Ramos (cell line): ENCODE measurements at regions not wholly inside any gene's neighbourhood (a gene's known extent, or its start where the extent isn't known, plus 50 kb on each side); places are given as distances from the start of the nearest gene placed in this dataset.

Experiments
- in situ Hi-C: fragments of 300-500 bp; cut with MboI; formaldehyde crosslinking; loops from one replicate; pipeline ENCODE4 v1.14.3; 2022; ENCODE audit warnings: low sequenced_read_pairs; ENCODE audit not compliant: unreplicated experiment

DNA sequence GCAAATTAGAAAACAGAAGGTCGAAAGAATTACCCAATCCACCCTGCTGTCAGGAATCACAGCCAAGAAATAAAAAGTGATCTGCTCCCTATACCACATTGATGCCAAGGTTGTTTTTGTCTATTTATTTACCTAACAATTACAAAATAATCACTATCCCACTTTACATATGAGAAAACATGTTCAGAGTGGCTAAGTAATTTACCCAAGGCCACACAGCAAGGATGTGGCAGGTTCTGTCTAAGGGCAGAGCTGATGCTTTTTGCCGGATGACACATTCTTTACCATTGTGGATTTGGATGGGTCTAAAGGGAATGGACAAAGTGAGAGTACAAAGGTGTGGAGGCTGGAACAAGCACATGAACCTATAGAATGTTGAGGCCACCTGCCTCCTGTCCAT is 460.7 kb downstream of the INSC start:
- in situ Hi-C loops = no loop called here

DNA sequence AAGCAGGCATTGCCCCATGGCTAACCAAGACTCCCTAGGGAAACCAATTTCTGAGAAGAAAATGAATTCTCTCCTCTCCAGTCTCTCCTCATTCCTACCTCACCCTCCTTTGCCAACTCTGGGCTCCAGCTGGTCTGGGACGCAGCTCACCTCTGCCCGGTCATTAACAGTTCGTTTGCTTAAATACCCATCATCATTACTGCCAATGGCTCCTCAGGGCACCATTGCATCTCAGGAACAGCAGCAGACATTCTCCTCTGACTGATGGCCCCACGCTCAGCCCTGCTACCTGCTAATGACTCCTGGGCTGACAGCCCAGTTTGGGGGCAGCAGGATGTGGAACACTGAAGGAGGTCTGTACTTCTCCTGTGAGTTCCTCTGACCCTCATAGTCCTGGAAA is 462.0 kb downstream of the INSC start:
- in situ Hi-C loops = no loop called here

DNA sequence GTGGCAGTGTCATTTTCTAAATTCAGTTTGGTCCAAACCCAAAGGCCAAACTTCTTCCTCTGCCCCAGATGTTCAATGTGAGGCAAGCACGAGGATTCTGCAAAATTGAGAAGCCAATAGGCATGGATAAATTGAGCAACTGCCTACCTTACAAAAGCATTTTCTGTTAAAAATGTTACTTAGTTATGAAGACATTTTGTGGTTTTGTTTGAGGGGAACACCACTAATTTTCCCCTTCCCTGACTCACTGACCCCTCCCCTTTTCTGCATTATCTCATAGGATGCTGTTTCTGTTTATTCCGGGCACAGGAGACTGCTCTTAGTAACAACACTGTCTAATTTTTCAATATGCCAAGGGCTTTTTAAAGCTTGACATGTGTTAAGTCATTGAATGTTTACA is 462.8 kb downstream of the INSC start:
- in situ Hi-C loops = no loop called here

DNA sequence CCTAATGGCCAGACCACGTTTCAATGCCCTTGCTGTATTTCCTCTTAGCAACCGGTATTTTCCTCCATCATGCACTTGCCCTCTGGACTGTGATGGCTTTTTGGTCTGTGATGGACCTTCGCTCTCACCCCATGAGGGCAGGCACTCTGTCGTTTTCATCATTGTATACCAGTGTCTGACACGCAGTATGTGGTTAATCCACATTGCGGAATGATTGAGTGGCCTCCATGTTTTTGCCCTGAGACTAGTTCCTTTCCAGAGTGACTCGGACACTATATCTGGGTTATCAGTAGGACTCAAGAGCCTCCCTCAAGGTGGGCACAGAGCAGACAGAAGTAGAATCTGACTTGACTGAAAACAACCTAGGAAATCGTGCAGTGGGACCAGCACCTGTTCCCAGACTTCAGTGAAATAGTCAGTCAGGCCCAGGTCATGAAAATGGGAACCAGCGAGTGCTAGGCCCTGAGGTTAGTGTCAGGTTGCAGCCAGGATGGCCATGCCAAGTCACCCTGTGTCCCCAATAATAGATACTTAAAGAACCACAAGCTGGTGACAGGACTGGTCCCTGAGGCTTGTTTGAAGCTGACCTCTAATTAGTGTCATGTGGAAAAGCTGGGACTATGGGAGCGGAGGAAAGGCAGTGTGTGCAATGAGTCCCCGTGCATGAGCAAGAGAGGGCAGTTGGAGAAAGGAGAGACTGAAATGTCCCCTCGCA is 464.7 kb downstream of the INSC start:
- in situ Hi-C loops = no loop called here

DNA sequence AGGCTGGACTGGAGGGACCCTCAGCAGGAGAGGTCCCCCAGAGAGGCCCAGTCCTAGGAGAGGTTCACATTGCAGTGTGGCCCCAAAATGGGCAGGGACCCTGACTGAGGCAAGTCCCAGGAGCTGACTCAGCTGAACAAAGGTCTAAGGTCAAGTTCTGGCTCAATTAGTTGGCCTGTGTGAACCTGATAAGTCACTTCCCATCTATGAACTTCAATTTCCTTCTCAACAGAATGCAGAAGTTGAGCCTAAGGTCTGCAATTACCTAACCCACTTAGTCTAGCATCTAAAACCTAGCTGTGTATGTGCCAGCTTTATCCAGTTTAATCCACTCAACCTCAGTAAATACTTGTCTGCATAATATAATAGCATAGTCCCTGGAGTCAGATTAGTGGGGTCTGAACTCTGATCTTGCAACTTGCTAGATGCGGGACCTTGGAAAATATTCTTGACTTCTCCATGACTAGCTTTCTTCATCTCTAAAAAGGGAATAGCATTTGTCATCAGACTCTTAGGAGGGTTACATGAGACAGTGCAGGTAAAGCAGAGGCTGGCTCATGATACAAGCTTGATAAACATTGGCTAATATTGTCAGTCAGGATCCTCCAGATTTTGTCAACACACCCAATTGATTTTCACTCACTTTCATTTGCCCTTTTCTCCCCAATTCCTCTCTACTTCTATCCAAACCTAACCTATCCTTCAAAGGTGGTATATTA is 465.5 kb downstream of the INSC start:
- in situ Hi-C loops = no loop called here

DNA sequence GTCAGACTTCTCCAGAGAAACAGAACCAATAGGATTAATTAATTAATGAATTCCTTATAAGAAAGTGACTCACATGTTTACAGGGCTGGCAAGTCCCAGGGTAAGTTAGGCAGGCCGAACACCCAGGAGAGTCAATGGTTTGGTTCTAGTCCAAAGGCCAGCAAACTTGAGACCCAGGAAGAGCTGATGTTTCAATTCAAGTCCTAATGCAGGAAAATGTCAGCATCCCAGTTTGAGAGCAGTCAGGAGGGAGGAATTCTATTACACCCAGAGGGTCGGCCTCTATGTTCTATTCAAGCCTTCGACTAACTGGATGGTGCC is 466.0 kb downstream of the INSC start:
- in situ Hi-C loops = no loop called here

DNA sequence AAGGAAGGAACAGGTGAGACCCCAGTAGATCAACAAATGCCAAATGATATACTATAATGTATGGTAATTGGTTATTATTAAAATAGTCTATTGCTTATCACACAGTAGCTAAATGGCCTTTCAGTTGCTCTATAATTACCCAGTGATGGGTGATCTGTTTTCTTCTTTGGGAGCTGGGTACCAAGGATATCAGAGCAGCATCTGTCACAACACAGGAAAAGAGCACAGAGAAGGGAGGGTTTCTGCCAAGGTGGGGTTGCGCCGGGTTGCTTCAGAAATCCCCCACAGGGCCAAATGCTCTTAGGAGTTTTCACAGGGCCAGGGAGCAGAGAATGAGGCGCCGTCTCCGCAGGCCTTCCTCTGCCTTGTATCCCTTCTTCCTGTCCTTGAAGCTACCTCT is 469.4 kb downstream of the INSC start:
- in situ Hi-C loops = no loop called here

DNA sequence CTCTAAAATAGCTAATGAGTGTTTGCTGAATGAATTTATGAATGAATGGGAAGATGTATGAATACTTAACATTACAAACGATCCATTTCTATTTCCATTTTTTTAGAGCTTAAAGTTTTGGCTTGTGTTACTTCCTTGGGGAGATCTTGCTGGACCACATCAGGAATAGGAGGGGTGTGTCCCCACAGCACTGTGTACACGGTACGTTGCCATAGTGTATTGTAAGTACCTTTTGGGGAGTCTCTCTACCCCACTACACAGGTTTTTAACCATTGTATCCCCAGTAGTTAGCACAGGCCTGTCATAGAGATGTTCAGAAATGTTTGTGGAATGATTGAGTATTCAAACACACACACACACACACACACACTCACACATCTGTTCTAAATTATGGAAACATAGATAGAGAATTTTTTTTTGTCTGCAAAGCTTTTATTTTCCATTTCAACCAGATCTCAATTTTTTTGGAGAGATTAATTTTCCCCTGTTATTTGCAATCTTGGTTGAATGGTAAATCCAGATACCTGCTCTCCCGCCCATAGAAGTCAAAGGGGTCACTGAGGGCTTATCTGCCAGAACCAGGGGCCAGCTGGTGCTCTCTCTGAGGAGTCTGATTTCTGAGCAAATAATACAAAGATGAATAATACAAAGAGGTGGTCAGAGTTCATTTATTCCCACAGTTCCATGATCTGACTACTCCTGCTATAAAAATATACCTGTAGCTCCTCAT is 471.0 kb downstream of the INSC start:
- in situ Hi-C loops = no loop called here

DNA sequence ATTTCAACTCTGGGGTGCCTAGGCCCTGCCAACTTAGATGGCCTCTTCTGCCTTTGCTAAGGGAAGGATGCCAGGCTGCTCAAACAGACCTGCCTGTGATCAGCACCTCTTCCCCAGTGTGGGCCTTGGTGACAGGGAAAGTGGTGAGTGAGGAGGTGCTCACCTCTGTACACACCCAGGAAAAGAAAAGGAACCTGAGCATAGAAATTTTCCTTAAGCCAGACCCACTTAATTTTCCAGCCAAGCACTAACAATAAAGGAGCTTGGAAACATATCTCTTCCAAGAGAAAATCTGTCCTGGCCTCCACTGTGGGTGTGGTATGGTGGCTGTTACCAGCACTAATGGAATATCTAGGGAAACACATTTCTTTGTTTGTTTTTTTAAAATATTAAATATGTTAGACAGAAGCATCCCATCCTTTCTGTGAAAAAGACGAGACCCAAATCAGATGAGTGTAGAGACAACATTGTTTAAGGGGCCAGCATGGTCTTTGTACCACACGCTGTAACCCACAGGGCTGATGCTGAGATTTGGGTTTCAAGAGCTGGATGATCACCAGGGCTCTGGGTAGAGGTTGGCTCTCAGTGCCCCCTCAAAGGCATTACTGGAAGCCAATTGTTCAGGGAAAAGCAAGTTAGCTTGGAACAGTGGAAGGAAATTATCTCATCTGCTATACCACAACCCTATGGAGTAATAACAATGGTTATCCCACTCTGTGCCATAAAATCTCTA is 472.2 kb downstream of the INSC start:
- in situ Hi-C loops = no loop called here

DNA sequence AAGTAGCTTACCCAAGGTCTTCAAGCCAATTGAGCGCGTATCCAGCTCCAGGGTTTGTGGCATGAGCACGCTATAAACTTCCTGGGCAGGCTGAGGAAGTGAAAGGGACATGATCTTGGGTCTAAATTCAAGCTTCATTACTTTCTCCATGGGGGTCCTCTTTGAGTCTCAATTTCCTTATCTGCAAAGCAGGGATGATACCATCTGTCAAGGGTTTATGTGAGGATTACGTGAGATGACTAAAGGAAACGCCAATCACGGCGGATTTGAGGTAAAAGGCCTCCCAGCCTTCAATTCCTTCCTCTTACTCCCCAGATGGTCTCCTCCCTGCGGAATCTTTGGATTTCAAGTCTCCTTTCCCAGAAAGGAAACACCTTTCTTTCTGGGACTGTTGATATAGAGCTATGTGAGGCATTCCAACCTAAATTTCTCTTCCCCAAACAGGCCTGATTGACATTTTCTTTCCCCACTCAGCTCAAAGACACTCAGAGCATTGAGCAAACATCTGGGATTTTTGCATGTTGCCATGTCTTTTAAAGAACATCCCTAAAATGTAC is 474.4 kb downstream of the INSC start:
- in situ Hi-C loops = no loop called here

DNA sequence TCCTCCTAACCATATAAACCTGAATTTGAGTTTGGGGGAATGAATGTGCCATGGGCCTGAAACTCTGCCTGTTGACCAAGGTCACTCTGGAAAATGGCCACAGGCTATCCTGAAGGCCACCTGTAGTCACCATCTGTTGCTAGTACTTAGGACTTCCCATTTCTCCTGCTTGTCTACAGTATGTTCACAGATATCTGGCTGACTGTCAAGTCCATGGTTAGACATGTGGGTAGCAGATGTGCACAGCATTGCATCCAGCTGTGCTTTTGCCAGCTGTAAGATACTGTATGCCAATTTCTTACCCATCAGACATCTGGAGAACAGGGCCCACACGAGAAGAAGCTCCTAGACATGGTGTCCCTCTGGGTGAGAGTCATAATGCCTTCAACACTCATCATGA is 475.4 kb downstream of the INSC start:
- in situ Hi-C loops = no loop called here

DNA sequence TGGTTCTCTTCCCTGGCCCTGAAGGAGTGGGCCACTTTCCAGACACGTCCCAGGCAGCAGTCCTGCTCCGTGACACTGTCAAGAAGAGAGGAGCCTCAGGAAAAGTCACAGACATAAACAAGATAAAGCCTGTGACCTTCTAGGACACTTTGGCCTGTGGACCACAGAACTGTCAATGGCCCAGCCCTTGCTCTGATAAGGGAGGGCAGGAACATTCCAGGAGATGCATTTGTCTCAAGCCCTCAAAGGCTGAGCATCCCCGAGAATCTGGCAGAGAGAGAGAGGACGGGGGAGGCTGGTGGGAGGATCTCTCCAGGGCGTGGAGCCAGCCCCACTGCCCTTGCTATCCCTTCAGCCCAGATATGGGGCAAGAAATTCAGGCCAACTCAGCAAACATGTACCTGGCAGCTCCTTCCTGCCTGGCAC is 476.4 kb downstream of the INSC start:
- in situ Hi-C loops = no loop called here

DNA sequence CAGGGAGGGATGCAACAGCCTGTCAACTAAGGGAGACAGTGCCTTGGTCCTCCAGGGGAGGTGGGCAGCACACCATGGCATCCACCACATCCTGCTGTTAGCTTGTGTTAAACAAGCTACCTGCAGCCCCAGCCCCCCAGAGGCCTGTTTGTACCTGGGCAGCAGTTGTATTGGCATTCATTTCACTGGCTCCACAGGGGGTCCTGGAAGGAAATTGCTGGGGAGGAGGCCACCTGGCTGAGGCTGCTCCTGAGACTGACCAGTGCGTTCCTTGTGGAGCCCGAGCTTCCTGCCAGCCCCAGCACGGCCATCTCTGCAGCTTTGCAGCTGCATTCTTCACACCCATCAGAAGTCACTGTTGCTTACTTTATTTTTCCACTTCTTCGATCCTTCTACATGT is 479.9 kb downstream of the INSC start:
- in situ Hi-C loops = no loop called here

DNA sequence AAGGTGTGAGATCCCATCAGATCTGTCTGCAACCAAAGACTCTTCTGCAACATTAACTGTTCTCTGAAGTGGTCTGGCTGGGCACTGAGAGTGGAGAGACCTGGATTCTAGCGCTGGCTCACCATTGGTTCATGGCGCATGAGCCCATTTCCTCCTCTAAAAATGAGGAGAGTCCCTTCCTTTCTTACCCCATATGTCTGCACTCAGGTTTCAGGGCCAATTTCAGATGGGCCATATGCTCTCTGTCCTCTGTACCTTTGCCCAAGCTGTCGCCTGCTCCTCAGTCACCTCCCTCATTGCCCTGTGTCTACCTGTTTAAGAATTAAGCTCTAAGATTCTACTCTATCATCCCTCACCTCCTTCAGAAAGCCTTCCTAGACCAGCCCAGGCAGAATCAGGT is 484.7 kb downstream of the INSC start:
- in situ Hi-C loops = no loop called here

DNA sequence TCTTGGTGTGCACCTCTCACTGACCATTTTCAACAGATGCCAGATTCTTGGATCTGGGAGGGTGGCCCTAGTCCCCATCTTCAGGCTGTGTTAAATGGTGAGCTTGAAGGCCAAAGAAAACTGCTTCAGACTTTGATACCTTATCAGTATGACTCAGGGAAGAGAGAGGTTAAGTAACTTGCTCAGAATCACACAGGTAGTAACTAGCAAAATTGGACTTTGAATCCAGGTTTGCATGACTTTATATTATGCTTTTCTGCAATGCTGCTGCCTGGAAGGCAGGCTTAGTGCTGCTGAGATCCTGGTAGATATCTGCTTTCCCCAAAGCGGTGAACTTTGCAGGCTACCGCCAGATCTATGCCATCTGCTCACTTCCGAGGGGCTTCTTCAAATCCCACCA is 487.3 kb downstream of the INSC start:
- in situ Hi-C loops = no loop called here

DNA sequence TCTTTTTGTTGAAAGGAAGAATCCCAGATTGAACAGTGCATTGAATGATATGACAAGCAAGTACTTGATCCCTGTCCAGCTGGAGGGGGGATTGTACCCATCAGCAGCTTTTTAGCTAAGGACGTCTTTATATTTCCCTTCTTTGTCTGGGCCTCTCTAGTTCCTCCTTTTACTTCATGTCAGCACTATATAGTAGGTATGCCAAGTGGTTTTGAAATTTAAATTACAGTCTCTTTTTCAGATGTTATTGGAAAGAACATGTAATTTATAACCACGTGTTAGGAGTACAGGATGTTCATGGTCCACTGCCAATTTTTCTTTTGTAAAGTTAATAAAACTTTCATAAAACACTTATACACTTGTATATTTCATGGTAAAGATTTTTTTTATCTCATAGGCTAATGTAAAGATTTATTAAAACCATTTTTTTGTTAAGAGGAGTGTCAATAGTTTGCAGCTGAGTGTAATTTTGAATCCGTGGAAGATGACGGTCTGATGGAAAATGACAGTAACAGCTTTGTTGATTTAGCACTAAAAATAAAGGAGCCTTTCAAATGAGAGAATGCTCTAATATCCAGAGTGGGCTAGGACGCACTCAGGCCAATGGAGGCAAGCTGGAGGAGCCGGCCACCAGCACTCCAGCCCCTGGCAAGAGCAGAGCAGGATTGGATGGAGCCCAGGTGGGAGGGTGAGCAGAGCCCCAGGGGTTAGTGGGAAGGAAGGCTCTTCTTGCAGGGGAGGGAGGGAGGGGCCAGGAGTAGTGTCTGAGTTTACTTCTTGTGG is 488.3 kb downstream of the INSC start:
- in situ Hi-C loops = no loop called here

DNA sequence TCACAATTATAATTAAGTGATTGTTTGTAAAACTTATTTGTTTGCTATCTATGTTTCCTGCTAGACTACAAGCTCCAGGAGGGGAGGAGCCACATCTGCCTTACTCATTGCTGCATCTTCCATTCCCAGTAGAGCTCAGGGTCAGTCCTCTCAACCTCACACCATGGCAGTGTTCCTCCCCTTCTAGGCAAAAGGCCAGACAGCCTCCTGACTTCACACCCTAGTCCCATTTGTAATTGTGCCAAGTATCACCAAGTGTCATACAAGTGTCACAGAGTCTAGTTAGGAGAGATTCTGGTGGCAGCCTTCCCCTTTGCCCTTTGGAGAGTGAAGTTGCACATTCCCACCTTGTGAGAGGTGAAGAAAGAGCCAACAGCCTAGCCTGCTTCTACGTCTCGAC is 490.4 kb downstream of the INSC start:
- in situ Hi-C loops = no loop called here

DNA sequence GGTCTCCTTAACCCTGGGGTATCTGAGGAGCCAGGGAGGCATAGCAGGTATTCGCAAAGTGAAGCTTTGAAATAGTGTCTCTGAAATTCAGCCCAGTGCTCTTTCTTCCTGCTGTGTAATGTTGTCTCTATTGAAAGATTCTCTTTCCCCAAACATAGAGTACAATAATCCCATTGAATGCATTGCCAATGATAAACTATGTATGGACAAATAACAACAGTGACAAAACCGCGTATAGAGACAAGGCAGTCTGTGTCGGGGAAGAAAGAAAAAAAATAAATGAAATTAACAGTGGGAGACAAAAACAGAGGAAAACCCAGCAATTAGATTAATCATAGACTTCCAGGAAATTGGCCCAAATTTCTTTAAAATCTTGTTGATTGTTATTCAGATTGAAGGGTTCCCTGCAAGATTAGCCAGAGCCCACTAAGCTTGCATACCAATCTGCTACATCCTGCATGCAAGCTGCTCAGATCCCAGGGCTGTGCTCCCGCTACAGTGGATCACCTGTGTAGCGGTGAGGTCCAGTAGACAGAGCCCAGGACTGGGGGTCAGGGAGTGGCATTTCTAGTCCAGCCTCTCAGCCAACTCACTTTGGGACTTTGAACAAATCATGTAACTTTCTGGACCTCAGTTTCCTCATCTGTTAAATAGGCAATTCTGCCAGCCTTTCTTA is 492.8 kb downstream of the INSC start:
- in situ Hi-C loops = no loop called here

DNA sequence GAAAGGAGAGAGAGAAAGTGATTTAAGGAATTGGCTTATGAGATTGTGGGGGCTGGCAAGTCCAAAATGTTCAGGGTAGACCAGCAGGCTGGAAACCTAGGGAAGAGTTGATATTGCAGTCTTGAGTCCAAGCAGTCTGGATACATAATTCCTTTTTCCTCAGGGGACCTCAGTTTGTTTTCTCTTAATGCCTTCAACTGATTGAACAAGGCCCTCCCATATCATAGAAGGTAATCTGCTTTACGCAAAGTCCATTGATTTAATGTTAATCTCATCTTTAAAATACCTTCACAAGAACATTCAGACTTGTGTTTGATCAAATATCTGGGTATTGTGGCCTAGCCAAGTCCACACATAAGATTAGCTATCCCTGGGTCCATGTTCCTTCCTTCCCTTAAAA is 494.7 kb downstream of the INSC start:
- in situ Hi-C loops = no loop called here
